ENCODE measurements at regions not wholly inside any gene's neighbourhood (a gene's known extent, or its start where the extent isn't known, plus 50 kb on each side); places are given as distances from the start of the nearest gene placed in this dataset.
"Not testable (repeated sequence)": the region's sequence is repeated elsewhere in the genome, so short reads cannot be mapped to it uniquely, and the experiment has no call there.

- no peak for DNase-seq (ENCODE audit: low read depth)
These were observed 87.7 kb upstream of the MAGI3 start for GRCh38 chr1:113302636-113303035.

DNA sequence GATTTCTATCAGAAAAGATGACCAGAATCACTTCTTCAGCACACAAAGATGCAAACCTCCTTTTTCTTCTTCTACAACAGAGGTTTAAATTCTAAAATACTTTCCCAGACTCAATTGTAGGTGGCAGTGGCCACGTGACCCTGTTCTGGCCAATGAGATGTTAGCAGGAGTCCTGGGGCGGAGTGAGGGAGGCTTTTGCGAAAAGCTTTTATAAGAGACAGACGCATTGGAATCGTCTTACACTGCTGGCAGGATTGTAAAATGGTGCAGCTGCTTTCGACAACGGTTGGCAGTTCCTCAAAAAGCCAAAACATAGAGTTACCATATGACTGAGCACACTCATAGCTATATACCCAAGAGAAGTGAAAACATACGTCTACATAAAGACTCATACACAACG lies 87.0 kb upstream of the MAGI3 start:
- no peak for DNase-seq (ENCODE audit: low read depth)

DNA sequence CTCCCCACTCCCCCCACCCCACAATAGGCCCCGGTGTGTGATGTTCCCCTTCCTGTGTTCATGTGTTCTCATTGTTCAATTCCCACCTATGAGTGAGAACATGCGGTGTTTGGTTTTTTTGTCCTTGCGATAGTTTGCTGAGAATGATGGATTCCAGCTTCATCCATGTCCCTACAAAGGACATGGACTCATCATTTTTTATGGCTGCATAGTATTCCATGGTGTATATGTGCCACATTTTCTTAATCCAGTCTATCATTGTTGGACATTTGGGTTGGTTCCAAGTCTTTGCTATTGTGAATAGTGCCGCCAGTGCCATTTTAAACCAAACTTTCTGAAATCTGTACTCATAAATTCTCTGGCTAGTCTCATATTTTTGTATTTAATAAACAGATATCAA lies 85.3 kb upstream of the MAGI3 start:
- not testable (repeated sequence) for DNase-seq (ENCODE audit: low read depth)

GRCh38 chr1:113307771-113308445 lies 82.4 kb upstream of the MAGI3 start:
- peak; percentile 94 for DNase-seq (ENCODE audit: low read depth)

GRCh38 chr1:113312651-113313050 lies 77.7 kb upstream of the MAGI3 start:
- DNase-seq (ENCODE audit: low read depth): not testable (repeated sequence)

- DNase-seq (ENCODE audit: low read depth): no peak
These were observed 75.7 kb upstream of the MAGI3 start for GRCh38 chr1:113314600-113314999.

DNA sequence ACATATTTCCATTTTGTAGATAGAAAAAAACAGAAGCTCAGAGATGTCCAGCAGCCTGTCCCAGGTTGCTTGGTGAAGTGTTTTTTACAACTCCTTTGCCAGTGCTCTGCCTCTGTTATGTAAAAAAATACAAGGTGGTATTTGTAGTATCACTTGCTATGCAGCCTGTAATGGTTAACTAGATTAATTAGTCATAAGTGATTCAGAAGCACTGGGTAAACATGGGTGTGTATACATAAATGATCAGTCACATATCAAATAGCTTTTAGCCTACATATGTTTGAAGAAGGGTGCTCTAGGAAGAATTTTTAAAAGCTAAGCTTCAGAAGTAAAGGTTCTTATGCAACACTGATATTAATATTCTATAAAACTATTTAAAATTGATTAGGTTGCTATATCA lies 70.0 kb upstream of the MAGI3 start:
- peak; percentile 92 for DNase-seq (ENCODE audit: low read depth)

GRCh38 chr1:113320972-113321680 lies 69.2 kb upstream of the MAGI3 start:
- DNase-seq (ENCODE audit: low read depth): peak; percentile 89

GRCh38 chr1:113321771-113322387 lies 68.4 kb upstream of the MAGI3 start:
- DNase-seq (ENCODE audit: low read depth): no peak

DNA sequence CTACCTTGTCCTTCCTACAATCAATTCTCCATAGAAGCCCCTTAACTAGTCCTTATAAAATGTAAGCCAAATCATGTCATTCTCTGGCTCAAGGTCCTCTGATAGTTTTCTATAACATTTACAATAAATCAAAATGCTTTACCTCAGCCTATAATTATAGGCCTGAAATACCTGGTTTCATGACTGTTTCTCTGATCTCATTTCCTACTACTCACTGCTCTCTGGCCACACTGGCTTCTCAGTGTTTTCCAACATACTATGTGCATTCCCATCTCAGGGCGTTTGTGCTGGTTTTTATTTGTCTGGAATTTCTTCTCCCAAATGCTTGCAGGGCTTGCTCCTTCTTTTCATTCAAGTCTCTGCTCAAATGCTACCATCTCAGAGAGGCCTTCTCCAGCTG lies 67.9 kb upstream of the MAGI3 start:
- DNase-seq (ENCODE audit: low read depth): no peak

- peak; percentile 84 for DNase-seq (ENCODE audit: low read depth)
These were observed 65.3 kb upstream of the MAGI3 start for GRCh38 chr1:113325022-113325421.

DNA sequence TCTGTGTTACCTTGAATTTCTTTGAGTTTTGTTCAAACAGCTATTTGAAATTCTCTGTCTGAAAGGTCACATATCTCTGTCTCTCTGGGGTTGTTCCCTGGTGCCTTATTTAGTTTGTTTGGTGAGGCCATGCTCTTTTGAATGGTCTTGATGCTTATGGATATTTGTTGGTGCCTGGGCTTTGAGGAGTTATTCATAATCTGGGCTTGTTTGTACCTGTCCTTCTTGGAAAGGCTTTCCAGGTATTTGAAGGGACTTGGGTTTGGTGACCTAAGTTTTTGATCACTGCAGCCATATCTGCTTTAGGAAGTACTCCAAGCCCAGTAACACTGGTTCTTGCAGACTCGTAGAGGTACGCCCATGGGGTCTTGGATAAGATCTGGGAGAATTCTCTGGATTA lies 63.3 kb upstream of the MAGI3 start:
- DNase-seq (ENCODE audit: low read depth): no peak

DNA sequence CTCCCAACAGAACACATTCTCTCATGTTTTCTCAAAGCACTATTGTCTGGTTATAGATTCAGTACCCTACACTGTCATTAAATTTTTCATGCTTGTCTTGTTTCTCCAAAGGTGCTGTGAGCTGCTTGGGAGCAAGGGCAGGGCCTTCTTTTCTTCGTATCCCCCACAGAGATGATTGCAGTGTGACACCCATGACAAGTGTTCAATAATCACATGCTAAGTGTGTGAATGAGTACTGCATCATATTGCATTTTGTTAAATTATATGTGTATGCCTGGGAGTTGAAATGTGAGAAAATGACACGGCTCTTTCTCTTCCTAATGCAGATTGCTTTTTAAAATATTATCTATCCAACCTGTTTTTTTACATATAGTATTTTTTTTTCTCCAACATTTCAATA lies 57.3 kb upstream of the MAGI3 start:
- no peak for DNase-seq (ENCODE audit: low read depth)

GRCh38 chr1:113340038-113340437 lies 50.3 kb upstream of the MAGI3 start:
- DNase-seq (ENCODE audit: low read depth): no peak

All from renal cortical epithelial cell (primary cell).